ENCODE measurements at regions not wholly inside any gene's neighbourhood (a gene's known extent, or its start where the extent isn't known, plus 50 kb on each side); places are given as distances from the start of the nearest gene placed in this dataset.
A peak's percentile ranks its signal among the peaks of the same experiment; 100 is the strongest.

DNA sequence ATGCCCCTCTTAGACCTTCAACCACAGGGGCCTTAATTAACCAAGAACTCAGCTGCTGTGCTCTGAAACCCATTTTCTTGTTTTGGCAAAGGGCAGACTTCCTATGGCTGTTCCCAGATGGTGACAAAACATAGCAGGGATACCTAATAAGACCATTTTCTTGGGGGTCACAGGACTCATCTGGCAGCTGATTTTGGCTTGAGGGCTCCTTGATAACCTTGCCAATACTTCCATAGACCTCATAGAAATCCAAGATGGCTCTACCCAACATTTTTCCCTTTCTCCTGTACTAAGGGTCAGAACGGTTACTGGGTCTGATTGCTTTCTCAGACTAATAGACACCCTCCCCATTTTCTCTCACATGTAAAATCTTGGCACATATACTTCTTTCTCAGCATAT is 757.7 kb upstream of the SEMA6A start:
- Histone ChIP-seq H3K9me3 (ENCODE audit: low read length) (no peaks in the 10 kb centered on the region), H3K9me2 (ENCODE audit: insufficient read depth, low read length) (no peaks in the 10 kb centered on the region), H3K79me2 (ENCODE audit: insufficient read depth, low read depth, low read length) (no peaks in the 10 kb centered on the region), H3K27ac (ENCODE audit: low read depth, low read length, poor library complexity, severe bottlenecking) (no peak overlapping the region), H3K4me3 (ENCODE audit: low read depth, low read length, poor library complexity, severe bottlenecking) (no peak overlapping the region), H3K4me2 (ENCODE audit: low read length) (no peak overlapping the region), H3K4me1 (ENCODE audit: insufficient read depth, low read length, poor library complexity, severe bottlenecking) (no peaks in the 10 kb centered on the region), H3K36me3 (ENCODE audit: insufficient read depth, low read length) (no peaks in the 10 kb centered on the region), H2AFZ (ENCODE audit: low read length) (no peak overlapping the region), H4K20me1 (ENCODE audit: insufficient read depth, low read length) (no peaks in the 10 kb centered on the region)
- DNase-seq (ENCODE audit: low spot score) = no peak
- ChIA-PET POLR2A (interaction anchor here (0.6 kb wide), 1 partner anchor 826 kb away, joined by 4 read pairs; no protein-coding TSS in a partner anchor), CTCF (ENCODE audit: unreplicated experiment) (no interaction called here)
- intact Hi-C loops (cut with micrococcal nuclease; ENCODE audit: unreplicated experiment) = no loop called here
- TF ChIP-seq EZH2phosphoT487 (IDR thresholded peaks at IDR 0.05; ENCODE audit: borderline replicate concordance, low read depth, low read length) = no peak
- BruUV-seq (replicated peaks) = no TSS peak

DNA sequence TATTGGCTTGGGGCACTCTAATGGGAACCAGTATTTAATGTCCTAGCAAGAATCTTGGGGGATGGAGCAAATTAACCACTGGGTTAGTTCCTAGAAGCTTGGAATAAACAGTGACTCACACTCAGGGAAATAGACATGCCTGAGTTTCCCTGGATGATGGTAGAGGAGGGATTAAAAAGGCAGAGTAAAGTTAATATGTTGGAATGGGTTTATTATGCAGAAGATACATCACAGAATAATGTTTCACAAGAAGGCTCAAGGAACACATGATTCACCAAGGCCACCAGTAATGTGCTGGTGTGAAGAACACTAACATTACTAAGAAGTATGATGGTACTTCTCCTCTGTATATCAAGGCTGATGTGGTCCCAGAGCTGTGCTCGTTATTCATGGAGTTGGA is 752.9 kb upstream of the SEMA6A start:
- Histone ChIP-seq H3K9me2 (ENCODE audit: insufficient read depth, low read length) (no peaks in the 10 kb centered on the region), H3K36me3 (ENCODE audit: insufficient read depth, low read length) (no peaks in the 10 kb centered on the region), H2AFZ (ENCODE audit: low read length) (no peak overlapping the region), H3K4me2 (ENCODE audit: low read length) (no peak overlapping the region), H3K79me2 (ENCODE audit: insufficient read depth, low read depth, low read length) (no peaks in the 10 kb centered on the region), H3K4me1 (ENCODE audit: insufficient read depth, low read length, poor library complexity, severe bottlenecking) (no peaks in the 10 kb centered on the region), H3K27ac (ENCODE audit: low read depth, low read length, poor library complexity, severe bottlenecking) (no peak overlapping the region), H3K4me3 (ENCODE audit: low read depth, low read length, poor library complexity, severe bottlenecking) (no peak overlapping the region), H3K9me3 (ENCODE audit: low read length) (no peaks in the 10 kb centered on the region), H4K20me1 (ENCODE audit: insufficient read depth, low read length) (no peaks in the 10 kb centered on the region)
- CTCF ChIA-PET (ENCODE audit: unreplicated experiment) = no interaction called here
- intact Hi-C loops (cut with micrococcal nuclease; ENCODE audit: unreplicated experiment) = no loop called here
- BruUV-seq (replicated peaks) = no TSS peak
- no peak for DNase-seq (ENCODE audit: low spot score)
- POLR2A ChIA-PET = no interaction called here
- TF ChIP-seq, protein P1, sequence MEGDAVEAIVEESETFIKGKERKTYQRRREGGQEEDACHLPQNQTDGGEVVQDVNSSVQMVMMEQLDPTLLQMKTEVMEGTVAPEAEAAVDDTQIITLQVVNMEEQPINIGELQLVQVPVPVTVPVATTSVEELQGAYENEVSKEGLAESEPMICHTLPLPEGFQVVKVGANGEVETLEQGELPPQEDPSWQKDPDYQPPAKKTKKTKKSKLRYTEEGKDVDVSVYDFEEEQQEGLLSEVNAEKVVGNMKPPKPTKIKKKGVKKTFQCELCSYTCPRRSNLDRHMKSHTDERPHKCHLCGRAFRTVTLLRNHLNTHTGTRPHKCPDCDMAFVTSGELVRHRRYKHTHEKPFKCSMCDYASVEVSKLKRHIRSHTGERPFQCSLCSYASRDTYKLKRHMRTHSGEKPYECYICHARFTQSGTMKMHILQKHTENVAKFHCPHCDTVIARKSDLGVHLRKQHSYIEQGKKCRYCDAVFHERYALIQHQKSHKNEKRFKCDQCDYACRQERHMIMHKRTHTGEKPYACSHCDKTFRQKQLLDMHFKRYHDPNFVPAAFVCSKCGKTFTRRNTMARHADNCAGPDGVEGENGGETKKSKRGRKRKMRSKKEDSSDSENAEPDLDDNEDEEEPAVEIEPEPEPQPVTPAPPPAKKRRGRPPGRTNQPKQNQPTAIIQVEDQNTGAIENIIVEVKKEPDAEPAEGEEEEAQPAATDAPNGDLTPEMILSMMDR (conservative IDR thresholded peaks at IDR 0.05; ENCODE audit: low read length) = no peak
- TF ChIP-seq EZH2phosphoT487 (IDR thresholded peaks at IDR 0.05; ENCODE audit: borderline replicate concordance, low read depth, low read length) = no peak

DNA sequence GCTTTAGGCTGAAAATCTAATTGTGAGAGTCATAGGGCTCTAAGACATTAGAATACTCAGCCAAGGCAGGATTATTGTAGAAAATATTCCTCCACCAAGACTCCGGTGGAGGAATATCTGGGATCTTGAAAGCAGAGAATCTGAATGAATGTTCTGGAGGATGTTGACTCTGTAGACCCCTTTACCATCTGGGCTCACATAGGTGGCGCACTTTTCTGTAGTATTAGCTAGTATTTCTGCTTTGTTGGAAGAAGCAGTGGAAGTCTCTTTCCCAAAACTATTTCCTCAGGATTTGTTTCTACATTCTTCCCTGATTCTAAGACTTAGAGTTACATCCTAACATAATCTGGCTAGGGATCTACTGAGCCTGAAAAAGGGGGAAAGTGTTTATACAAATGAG is 752.4 kb upstream of the SEMA6A start:
- Histone ChIP-seq H3K36me3 (ENCODE audit: insufficient read depth, low read length) (no peaks in the 10 kb centered on the region), H3K4me2 (ENCODE audit: low read length) (no peak overlapping the region), H3K4me1 (ENCODE audit: insufficient read depth, low read length, poor library complexity, severe bottlenecking) (no peaks in the 10 kb centered on the region), H3K79me2 (ENCODE audit: insufficient read depth, low read depth, low read length) (no peaks in the 10 kb centered on the region), H3K4me3 (ENCODE audit: low read depth, low read length, poor library complexity, severe bottlenecking) (no peak overlapping the region), H3K9me3 (ENCODE audit: low read length) (no peaks in the 10 kb centered on the region), H2AFZ (ENCODE audit: low read length) (no peak overlapping the region), H4K20me1 (ENCODE audit: insufficient read depth, low read length) (no peaks in the 10 kb centered on the region), H3K9me2 (ENCODE audit: insufficient read depth, low read length) (no peaks in the 10 kb centered on the region), H3K27ac (ENCODE audit: low read depth, low read length, poor library complexity, severe bottlenecking) (no peak overlapping the region)
- TF ChIP-seq, protein P1 (conservative IDR thresholded peaks at IDR 0.05; ENCODE audit: low read length) = 0 out of 2 replicates have a peak, but pooled peaks have one; percentile 23
- TF ChIP-seq EZH2phosphoT487 (IDR thresholded peaks at IDR 0.05; ENCODE audit: borderline replicate concordance, low read depth, low read length) = no peak
- intact Hi-C loops (cut with micrococcal nuclease; ENCODE audit: unreplicated experiment) = no loop called here
- ChIA-PET CTCF (ENCODE audit: unreplicated experiment) (no interaction called here), POLR2A (no interaction called here)
- DNase-seq (ENCODE audit: low spot score) = no peak
- no TSS peak for BruUV-seq (replicated peaks)
